Mucosa of gallbladder (tissue), 1 donor: ENCODE measurements at regions not wholly inside any gene's neighbourhood (a gene's known extent, or its start where the extent isn't known, plus 50 kb on each side); places are given as distances from the start of the nearest gene placed in this dataset.
"Not testable (repeated sequence)": the region's sequence is repeated elsewhere in the genome, so short reads cannot be mapped to it uniquely, and the experiment has no call there.

Source experiments
- DNase-seq: peaks from one replicate; pipeline ENCODE4 v3.0.0-alpha.2; 2020; ENCODE audit warnings: low spot score
- donor health status: DM: no; HTN: no; CAD: no.

- no peak for DNase-seq
Observed at GRCh38 chr12:7591531-7591930, 74.2 kb downstream of the APOBEC1 start.

- DNase-seq = not testable (repeated sequence)
Observed at GRCh38 chr12:7590085-7590484, 75.6 kb downstream of the APOBEC1 start.

GRCh38 chr12:7588742-7589329 is 76.9 kb downstream of the APOBEC1 start:
- peak; percentile 72 for DNase-seq

GRCh38 chr12:7584137-7584536 is 80.6 kb upstream of the CD163 start:
- peak; percentile 25 for DNase-seq

- DNase-seq = no peak
Observed at GRCh38 chr12:7583471-7583870, 79.9 kb upstream of the CD163 start.

GRCh38 chr12:7582796-7583195 is 79.2 kb upstream of the CD163 start:
- DNase-seq = no peak

- no peak for DNase-seq
Observed at GRCh38 chr12:7581625-7582024, 78.0 kb upstream of the CD163 start.

- DNase-seq = no peak
Observed at GRCh38 chr12:7581046-7581445, 77.5 kb upstream of the CD163 start.

GRCh38 chr12:7571257-7571656 is 67.7 kb upstream of the CD163 start:
- DNase-seq = no peak

GRCh38 chr12:7557227-7557626 is 53.6 kb upstream of the CD163 start:
- DNase-seq = no peak

GRCh38 chr12:7555752-7556151 is 52.2 kb upstream of the CD163 start:
- DNase-seq = no peak

- DNase-seq = not testable (repeated sequence)
Observed at GRCh38 chr12:7554831-7555230, 51.3 kb upstream of the CD163 start.
